OCI-LY7 (cell line): ENCODE measurements at regions not wholly inside any gene's neighbourhood (a gene's known extent, or its start where the extent isn't known, plus 50 kb on each side); places are given as distances from the start of the nearest gene placed in this dataset.

ENCODE experiments used
- BruUV-seq: library from RNA; stranded (reverse); fragments of 400-500 nt; replicated peaks from 2 replicates; lab custom pipeline; 2021; lab: Mats Ljungman, UMichigan
- CTCF ChIA-PET: fragments of 300-600 bp; sonication (Branson Sonifier 250); formaldehyde crosslinking; loops from one replicate; lab custom pipeline; 2022; ENCODE audit warnings: antibody characterized with exemption; ENCODE audit not compliant: unreplicated experiment; lab: Charles Lee
- POLR2A ChIA-PET: fragments of 300-600 bp; sonication (Branson Sonifier 250); formaldehyde crosslinking; loops from one replicate; lab custom pipeline; 2022; ENCODE audit warnings: antibody characterized with exemption; lab: Charles Lee
- DNase-seq: peaks from one replicate; pipeline ENCODE4 v3.0.0-alpha.2; 2015; ENCODE audit warnings: low spot score
- H2AFZ ChIP-seq: fragments of 200-600 bp; sonication (generic), shearing (Covaris generic); 2 replicates; pipeline ENCODE4 v1.6.1; 2014; ENCODE audit warnings: mild to moderate bottlenecking, antibody characterized with exemption, low read length, moderate library complexity
- H3K27ac ChIP-seq: fragments of 200-600 bp; sonication (generic); 2 replicates; pipeline ENCODE4 v1.5.1; 2014; ENCODE audit warnings: mixed run types, low read depth, mild to moderate bottlenecking, moderate library complexity, low read length, inconsistent platforms; ENCODE audit not compliant: poor library complexity, severe bottlenecking
- H3K36me3 ChIP-seq: fragments of 200-600 bp; sonication (generic); 2 replicates; pipeline ENCODE4 v1.6.1; 2014; ENCODE audit warnings: mild to moderate bottlenecking, antibody characterized with exemption, low read length, moderate library complexity, mixed read lengths; ENCODE audit not compliant: insufficient read depth
- H3K4me1 ChIP-seq: fragments of 200-600 bp; sonication (generic); 2 replicates; pipeline ENCODE4 v1.5.1; 2014; ENCODE audit warnings: mild to moderate bottlenecking, low read length; ENCODE audit not compliant: insufficient read depth, poor library complexity, severe bottlenecking
- H3K4me2 ChIP-seq: fragments of 200-600 bp; sonication (generic); 2 replicates; pipeline ENCODE4 v1.6.1; 2014; ENCODE audit warnings: mild to moderate bottlenecking, low read length
- H3K4me3 ChIP-seq: fragments of 200-600 bp; sonication (generic); 2 replicates; pipeline ENCODE4 v1.5.1; 2014; ENCODE audit warnings: mild to moderate bottlenecking, low read depth, low read length; ENCODE audit not compliant: poor library complexity, severe bottlenecking
- H3K79me2 ChIP-seq: fragments of 200-600 bp; sonication (generic); 2 replicates; pipeline ENCODE4 v1.6.1; 2016; ENCODE audit warnings: low read depth, mild to moderate bottlenecking, low read length, moderate library complexity, mixed read lengths; ENCODE audit not compliant: insufficient read depth
- H3K9me2 ChIP-seq: fragments of 200-600 bp; sonication (generic); 2 replicates; pipeline ENCODE4 v1.6.1; 2016; ENCODE audit warnings: mild to moderate bottlenecking, low read length, mixed read lengths; ENCODE audit not compliant: insufficient read depth
- H3K9me3 ChIP-seq: fragments of 200-600 bp; sonication (generic); 2 replicates; pipeline ENCODE4 v1.6.1; 2014; ENCODE audit warnings: mild to moderate bottlenecking, mixed run types, low read length, mixed read lengths
- H4K20me1 ChIP-seq: fragments of 200-600 bp; sonication (generic); 2 replicates; pipeline ENCODE4 v1.6.1; 2014; ENCODE audit warnings: mild to moderate bottlenecking, antibody characterized with exemption, low read length, moderate library complexity, mixed read lengths; ENCODE audit not compliant: insufficient read depth
- CTCF ChIP-seq: fragments of 200-600 bp; sonication (generic); conservative IDR thresholded peaks from 2 replicates; pipeline ENCODE4 v1.5.1; 2014; ENCODE audit warnings: mild to moderate bottlenecking, antibody characterized with exemption, low read length, moderate library complexity, mixed read lengths
- EZH2phosphoT487 ChIP-seq: fragments of 200-600 bp; sonication (generic); IDR thresholded peaks from 2 replicates; pipeline ENCODE4 v1.6.1; 2018; ENCODE audit warnings: low read depth, borderline replicate concordance, mild to moderate bottlenecking, mixed run types, antibody characterized with exemption, low read length, moderate library complexity, mixed read lengths
- intact Hi-C: fragments of 100-400 bp; cut with micrococcal nuclease; formaldehyde crosslinking; loops from one replicate; pipeline ENCODE4 v1.10.0; 2022; ENCODE audit not compliant: unreplicated experiment

GRCh38 chr5:33072726-33073125 lies 361.6 kb downstream of the NPR3 start:
- H3K27ac ChIP-seq: no peak overlapping the region
- no peak for TF ChIP-seq EZH2phosphoT487
- TF ChIP-seq CTCF: no peak
- H3K4me2 ChIP-seq: no peak overlapping the region
- ChIA-PET POLR2A (interaction anchor here (0.7 to 1.0 kb wide), 2 partner anchors 8 to 394 kb away, joined by 3 read pairs; no protein-coding TSS in a partner anchor), CTCF (no interaction called here)
- BruUV-seq: no TSS peak
- no peak overlapping the region for H2AFZ ChIP-seq
- no peaks in the 10 kb centered on the region for H3K9me3 ChIP-seq
- no peaks in the 10 kb centered on the region for H3K9me2 ChIP-seq
- H3K4me3 ChIP-seq: no peak overlapping the region
- H3K36me3 ChIP-seq: no peaks in the 10 kb centered on the region
- H3K79me2 ChIP-seq: no peaks in the 10 kb centered on the region
- no peaks in the 10 kb centered on the region for H4K20me1 ChIP-seq
- intact Hi-C loops: no loop called here
- no peak for DNase-seq
- H3K4me1 ChIP-seq: no peaks in the 10 kb centered on the region

- Histone ChIP-seq H3K4me3 (no peak overlapping the region), H3K79me2 (no peaks in the 10 kb centered on the region), H3K27ac (no peak overlapping the region), H3K36me3 (no peaks in the 10 kb centered on the region), H3K4me2 (no peak overlapping the region), H3K9me3 (no peaks in the 10 kb centered on the region), H3K9me2 (no peaks in the 10 kb centered on the region), H2AFZ (no peak overlapping the region), H3K4me1 (no peaks in the 10 kb centered on the region), H4K20me1 (no peaks in the 10 kb centered on the region)
- ChIA-PET POLR2A (interaction anchor here (0.5 to 1.0 kb wide), 3 partner anchors 10 to 531 kb away, joined by 3 to 5 read pairs (median 3); no protein-coding TSS in a partner anchor), CTCF (no interaction called here)
- no TSS peak for BruUV-seq
- no peak for DNase-seq
- intact Hi-C loops: no loop called here
- TF ChIP-seq CTCF (no peak), EZH2phosphoT487 (no peak)
Measured at GRCh38 chr5:33073881-33074327, 362.8 kb downstream of the NPR3 start.

- H3K9me3 ChIP-seq: no peaks in the 10 kb centered on the region
- TF ChIP-seq EZH2phosphoT487 (no peak), CTCF (no peak)
- no peaks in the 10 kb centered on the region for H3K4me1 ChIP-seq
- DNase-seq: no peak
- no peak overlapping the region for H3K4me2 ChIP-seq
- BruUV-seq: no TSS peak
- no peaks in the 10 kb centered on the region for H3K9me2 ChIP-seq
- no peak overlapping the region for H3K27ac ChIP-seq
- intact Hi-C loops: no loop called here
- CTCF ChIA-PET: no interaction called here
- no peaks in the 10 kb centered on the region for H3K36me3 ChIP-seq
- no peaks in the 10 kb centered on the region for H4K20me1 ChIP-seq
- POLR2A ChIA-PET: no interaction called here
- H3K79me2 ChIP-seq: no peaks in the 10 kb centered on the region
- no peak overlapping the region for H3K4me3 ChIP-seq
- no peak overlapping the region for H2AFZ ChIP-seq
Measured at GRCh38 chr5:33074548-33074947, 363.4 kb downstream of the NPR3 start.
